ENCODE measurements at regions not wholly inside any gene's neighbourhood (a gene's known extent, or its start where the extent isn't known, plus 50 kb on each side); places are given as distances from the start of the nearest gene placed in this dataset.
"Not testable (repeated sequence)": the region's sequence is repeated elsewhere in the genome, so short reads cannot be mapped to it uniquely, and the experiment has no call there.

GRCh38 chr7:16369855-16370254 is 51.5 kb downstream of the CRPPA start:
- no peak for DNase-seq

GRCh38 chr7:16369309-16369708 is 52.0 kb downstream of the CRPPA start:
- not testable (repeated sequence) for DNase-seq

GRCh38 chr7:16368885-16369284 is 52.5 kb downstream of the CRPPA start:
- DNase-seq, result no peak

- DNase-seq, result no peak
These were observed 54.2 kb downstream of the CRPPA start for GRCh38 chr7:16367115-16367514.

GRCh38 chr7:16365952-16366351 is 55.4 kb downstream of the CRPPA start:
- DNase-seq, result no peak

GRCh38 chr7:16365177-16365576 is 56.2 kb downstream of the CRPPA start:
- no peak for DNase-seq

- DNase-seq, result no peak
These were observed 62.1 kb downstream of the CRPPA start for GRCh38 chr7:16359216-16359615.

GRCh38 chr7:16357921-16358320 is 63.4 kb downstream of the CRPPA start:
- DNase-seq, result no peak

GRCh38 chr7:16357474-16357873 is 63.9 kb downstream of the CRPPA start:
- no peak for DNase-seq

GRCh38 chr7:16356301-16356958 is 64.9 kb downstream of the CRPPA start:
- peak; percentile 68 for DNase-seq

GRCh38 chr7:16354573-16354972 is 66.8 kb downstream of the CRPPA start:
- DNase-seq, result no peak

GRCh38 chr7:16353226-16353625 is 68.1 kb downstream of the CRPPA start:
- DNase-seq, result no peak

GRCh38 chr7:16350634-16351033 is 70.7 kb downstream of the CRPPA start:
- no peak for DNase-seq

GRCh38 chr7:16348251-16348650 is 73.1 kb downstream of the CRPPA start:
- DNase-seq, result no peak

- DNase-seq, result peak; percentile 63
These were observed 73.5 kb downstream of the CRPPA start for GRCh38 chr7:16347827-16348192.

- peak; percentile 11 for DNase-seq
These were observed 74.1 kb downstream of the CRPPA start for GRCh38 chr7:16347066-16347826.

GRCh38 chr7:16345979-16346958 is 75.1 kb downstream of the CRPPA start:
- peak; percentile 84 for DNase-seq

GRCh38 chr7:16344927-16345326 is 76.4 kb downstream of the CRPPA start:
- DNase-seq, result no peak

- DNase-seq, result no peak
These were observed 77.7 kb downstream of the CRPPA start for GRCh38 chr7:16343612-16344011.

- no peak for DNase-seq
These were observed 83.3 kb downstream of the CRPPA start for GRCh38 chr7:16338065-16338464.

GRCh38 chr7:16326106-16326505 is 95.2 kb downstream of the CRPPA start:
- no peak for DNase-seq

- no peak for DNase-seq
These were observed 98.0 kb downstream of the CRPPA start for GRCh38 chr7:16323313-16323712.

GRCh38 chr7:16320099-16320660 is 101.2 kb downstream of the CRPPA start:
- no peak for DNase-seq

All from fibroblast of upper back skin (primary cell).